Rectal smooth muscle tissue (tissue), 1 donor: ENCODE measurements at regions not wholly inside any gene's neighbourhood (a gene's known extent, or its start where the extent isn't known, plus 50 kb on each side); places are given as distances from the start of the nearest gene placed in this dataset.
"Not testable (repeated sequence)": the region's sequence is repeated elsewhere in the genome, so short reads cannot be mapped to it uniquely, and the experiment has no call there.

Experiments used
- H3K27ac ChIP-seq: one replicate; pipeline ENCODE4 v1.7.0; 2013; ENCODE audit warnings: low read depth, low read length, inconsistent platforms
- H3K27me3 ChIP-seq: one replicate; pipeline ENCODE4 v1.7.0; 2013; ENCODE audit warnings: low read length; ENCODE audit not compliant: control insufficient read depth, insufficient read depth
- H3K36me3 ChIP-seq: one replicate; pipeline ENCODE4 v1.7.0; 2013; ENCODE audit warnings: low read length; ENCODE audit not compliant: control insufficient read depth, insufficient read depth
- H3K4me1 ChIP-seq: one replicate; pipeline ENCODE4 v1.7.0; 2013; ENCODE audit warnings: low read length; ENCODE audit not compliant: control insufficient read depth, insufficient read depth
- H3K4me3 ChIP-seq: one replicate; pipeline ENCODE4 v1.7.0; 2013; ENCODE audit warnings: low read length
- H3K9ac ChIP-seq: one replicate; pipeline ENCODE4 v1.7.0; 2013; ENCODE audit warnings: low read length

DNA sequence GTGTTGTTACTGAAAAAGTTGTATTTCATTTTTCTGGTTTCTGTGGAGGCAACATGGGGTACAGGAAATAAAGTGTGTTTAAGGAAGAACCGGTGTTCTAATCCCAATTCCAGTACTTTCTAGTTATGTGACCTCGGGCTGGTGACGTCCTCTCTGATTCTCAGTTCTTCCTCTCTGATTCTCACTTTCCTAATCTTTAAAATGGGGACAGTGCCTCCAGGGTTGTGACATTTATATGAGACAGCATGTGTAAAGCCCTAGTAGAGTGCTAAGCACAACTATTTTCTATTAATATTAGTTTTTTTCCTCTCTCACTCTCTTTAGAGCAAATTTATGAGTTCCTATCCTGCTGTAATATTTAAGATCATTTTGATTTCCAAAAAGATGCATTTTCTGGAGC is 50.9 kb upstream of the PTPDC1 start:
- no peak overlapping the region for H3K9ac ChIP-seq
- H3K36me3 ChIP-seq, result no peaks in the 10 kb centered on the region
- no peak overlapping the region for H3K27ac ChIP-seq
- H3K4me1 ChIP-seq, result no peaks in the 10 kb centered on the region
- H3K4me3 ChIP-seq, result no peak overlapping the region
- no peaks in the 10 kb centered on the region for H3K27me3 ChIP-seq

DNA sequence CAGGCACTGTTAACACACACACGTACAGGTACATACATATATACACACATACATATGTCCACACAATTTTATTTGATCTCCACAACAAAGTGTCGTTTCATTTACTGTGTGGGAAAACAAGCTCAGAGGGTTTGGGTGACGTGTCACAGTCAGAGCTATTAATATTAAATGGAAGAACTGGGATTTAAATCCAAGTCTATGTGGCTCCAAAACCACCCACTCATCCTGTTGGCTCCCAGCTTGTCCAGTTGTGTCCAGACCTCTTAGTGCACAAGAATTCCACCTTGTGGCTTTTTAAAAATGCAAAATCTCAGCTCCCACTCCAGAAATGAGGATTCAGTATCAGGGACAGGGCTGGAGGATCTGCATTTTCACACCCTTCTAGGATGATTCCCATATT is 52.3 kb upstream of the PTPDC1 start:
- Histone ChIP-seq H3K4me3 (peak overlapping the region; percentile 91), H3K27ac (no peak overlapping the region), H3K27me3 (no peaks in the 10 kb centered on the region), H3K9ac (no peak overlapping the region), H3K4me1 (no peaks in the 10 kb centered on the region), H3K36me3 (no peaks in the 10 kb centered on the region)

DNA sequence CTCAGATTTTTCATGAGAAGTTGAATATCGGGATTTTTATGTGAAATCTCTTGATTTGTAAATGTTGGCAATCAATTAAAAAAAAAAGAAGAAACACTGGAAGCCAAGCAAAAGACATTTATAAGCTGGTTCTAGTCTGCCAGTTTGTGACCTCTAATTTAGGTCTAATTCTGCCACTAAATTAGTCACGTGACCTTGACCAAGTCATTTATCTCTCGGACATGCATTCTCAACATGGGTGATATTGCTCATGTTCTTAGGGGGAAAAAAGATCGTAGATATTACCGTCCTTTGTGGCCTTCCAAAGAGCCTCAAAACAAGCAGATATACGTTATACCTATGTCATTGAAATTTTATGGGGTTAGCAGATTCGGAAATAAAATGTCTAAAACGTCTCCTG is 52.9 kb upstream of the PTPDC1 start:
- Histone ChIP-seq H3K4me3 (peak overlapping the region; percentile 91), H3K27ac (peak overlapping the region; percentile 50), H3K9ac (no peak overlapping the region), H3K4me1 (no peaks in the 10 kb centered on the region), H3K36me3 (no peaks in the 10 kb centered on the region), H3K27me3 (no peaks in the 10 kb centered on the region)

DNA sequence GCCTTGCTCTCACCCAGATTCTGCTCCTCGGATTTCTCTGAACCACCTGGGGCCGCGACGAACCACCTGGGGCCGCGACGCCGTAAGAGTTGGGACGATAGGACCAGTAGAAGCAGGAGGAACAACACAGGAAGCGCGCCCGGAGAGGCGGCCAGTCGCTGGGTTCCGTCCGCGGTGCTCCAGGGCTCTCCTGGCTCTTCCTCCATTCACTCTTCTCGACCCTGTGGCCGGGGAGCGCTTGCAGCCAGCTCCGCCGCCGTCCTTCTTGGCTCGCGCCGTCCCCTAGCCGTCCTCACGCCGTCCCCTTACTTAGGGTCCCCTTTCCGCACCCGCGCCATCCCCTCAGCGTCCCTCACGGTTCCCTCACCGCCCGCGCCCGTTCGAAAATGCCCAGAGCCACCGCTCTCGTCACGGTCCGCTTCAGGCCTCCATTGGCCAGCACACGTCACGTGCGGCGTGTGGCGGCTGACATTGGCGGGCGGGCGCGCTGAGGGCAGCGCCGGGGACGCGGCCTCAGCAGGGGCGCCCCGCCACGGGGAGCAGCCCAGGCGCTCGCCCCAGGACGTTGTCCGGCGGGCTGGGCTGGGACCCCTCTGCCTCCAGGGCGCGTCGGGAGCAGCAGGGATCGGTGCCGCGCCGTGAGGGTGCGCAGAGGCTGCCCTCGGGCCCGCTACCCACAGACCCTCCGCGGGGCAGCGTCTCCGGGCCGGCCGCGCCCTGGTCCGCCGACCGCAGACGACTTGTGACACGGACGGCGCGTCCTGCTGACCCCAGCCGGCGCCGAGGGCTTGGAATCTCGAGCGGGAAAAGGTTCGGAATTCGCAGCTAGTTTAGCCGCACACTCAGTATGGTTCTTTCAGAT is 53.7 kb upstream of the PTPDC1 start:
- Histone ChIP-seq H3K4me1 (no peaks in the 10 kb centered on the region), H3K36me3 (no peaks in the 10 kb centered on the region), H3K4me3 (peak overlapping the region; percentile 91), H3K27me3 (no peaks in the 10 kb centered on the region), H3K27ac (peak overlapping the region; percentile 73), H3K9ac (peak overlapping the region; percentile 72)

DNA sequence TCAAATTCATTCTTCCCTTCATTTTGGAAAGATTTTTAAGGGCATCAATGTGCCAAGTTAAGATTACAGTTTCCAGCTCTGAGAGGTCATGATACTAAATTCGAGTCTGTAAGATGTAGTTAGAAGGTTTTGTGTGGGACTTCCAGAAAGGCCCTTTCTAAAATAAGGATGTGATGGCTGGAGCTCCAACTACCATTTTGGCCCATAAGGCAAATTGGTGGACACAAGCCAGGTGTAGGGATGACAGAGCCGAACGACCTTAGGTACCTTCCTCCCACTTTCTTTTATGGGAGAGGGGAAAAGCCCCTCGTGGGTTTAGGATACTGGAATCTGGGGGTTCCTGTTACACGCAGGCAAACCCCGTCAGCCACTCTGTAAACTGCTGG is 54.3 kb upstream of the PTPDC1 start:
- H3K4me3 ChIP-seq, result peak overlapping the region; percentile 91
- no peaks in the 10 kb centered on the region for H3K27me3 ChIP-seq
- no peaks in the 10 kb centered on the region for H3K4me1 ChIP-seq
- H3K27ac ChIP-seq, result peak overlapping the region; percentile 73
- no peaks in the 10 kb centered on the region for H3K36me3 ChIP-seq
- H3K9ac ChIP-seq, result no peak overlapping the region

DNA sequence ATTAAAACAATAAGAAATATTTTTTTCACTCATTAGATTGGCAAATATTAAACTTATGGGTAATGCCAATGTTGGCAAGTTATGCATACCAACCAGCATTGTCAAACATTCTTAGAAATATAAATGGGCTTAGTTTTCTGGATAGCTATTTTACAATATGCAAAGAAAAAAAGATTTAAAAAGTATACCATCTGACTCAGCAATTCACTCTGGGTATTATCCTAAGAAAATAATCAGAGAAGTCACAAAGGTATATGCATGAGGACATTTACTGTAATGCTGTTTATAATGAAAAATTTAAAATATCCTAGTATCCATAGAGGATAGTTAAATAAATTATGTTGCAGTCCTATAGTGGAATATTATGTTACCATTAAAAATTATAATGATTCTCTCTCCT is 57.4 kb upstream of the PTPDC1 start:
- Histone ChIP-seq H3K36me3 (no peaks in the 10 kb centered on the region), H3K9ac (no peak overlapping the region)

DNA sequence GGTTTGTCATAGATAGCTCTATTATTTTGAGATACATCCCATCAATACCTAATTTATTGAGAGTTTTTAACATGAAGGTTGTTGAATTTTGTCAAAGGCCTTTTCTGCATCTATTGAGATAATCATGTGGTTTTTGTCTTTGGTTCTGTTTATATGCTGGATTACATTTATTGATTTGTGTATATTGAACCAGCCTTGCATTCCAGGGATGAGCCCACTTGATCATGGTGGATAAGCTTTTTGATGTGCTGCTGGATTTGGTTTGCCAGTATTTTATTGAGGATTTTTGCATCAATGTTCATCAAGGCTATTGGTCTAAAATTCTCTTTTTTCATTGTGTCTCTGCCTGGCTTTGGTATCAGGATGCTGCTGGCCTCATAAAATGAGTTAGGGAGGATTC is 61.8 kb upstream of the PTPDC1 start:
- not testable (repeated sequence) for H3K4me3 ChIP-seq, H3K9ac ChIP-seq, H3K36me3 ChIP-seq, H3K4me1 ChIP-seq, H3K27me3 ChIP-seq, H3K27ac ChIP-seq

More for the DNA sequence above, 57.4 kb upstream of the PTPDC1 start:
- no peak overlapping the region for H3K27ac ChIP-seq
- H3K4me3 ChIP-seq, result no peak overlapping the region
- no peaks in the 10 kb centered on the region for H3K27me3 ChIP-seq
- no peaks in the 10 kb centered on the region for H3K4me1 ChIP-seq

DNA sequence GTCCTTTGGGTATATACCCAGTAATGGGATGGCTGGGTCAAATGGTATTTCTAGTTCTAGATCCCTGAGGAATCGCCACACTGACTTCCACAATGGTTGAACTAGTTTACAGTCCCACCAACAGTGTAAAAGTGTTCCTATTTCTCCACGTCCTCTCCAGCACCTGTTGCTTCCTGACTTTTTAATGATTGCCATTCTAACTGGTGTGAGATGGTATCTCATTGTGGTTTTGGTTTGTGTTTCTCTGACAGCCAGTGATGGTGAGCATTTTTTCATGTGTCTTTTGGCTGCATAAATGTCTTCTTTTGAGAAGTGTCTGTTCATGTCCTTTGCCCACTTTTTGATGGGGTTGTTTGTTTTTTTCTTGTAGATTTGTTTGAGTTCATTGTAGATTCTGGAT is 63.4 kb upstream of the PTPDC1 start:
- not testable (repeated sequence) for H3K4me1 ChIP-seq, H3K27ac ChIP-seq, H3K36me3 ChIP-seq, H3K27me3 ChIP-seq, H3K4me3 ChIP-seq, H3K9ac ChIP-seq

DNA sequence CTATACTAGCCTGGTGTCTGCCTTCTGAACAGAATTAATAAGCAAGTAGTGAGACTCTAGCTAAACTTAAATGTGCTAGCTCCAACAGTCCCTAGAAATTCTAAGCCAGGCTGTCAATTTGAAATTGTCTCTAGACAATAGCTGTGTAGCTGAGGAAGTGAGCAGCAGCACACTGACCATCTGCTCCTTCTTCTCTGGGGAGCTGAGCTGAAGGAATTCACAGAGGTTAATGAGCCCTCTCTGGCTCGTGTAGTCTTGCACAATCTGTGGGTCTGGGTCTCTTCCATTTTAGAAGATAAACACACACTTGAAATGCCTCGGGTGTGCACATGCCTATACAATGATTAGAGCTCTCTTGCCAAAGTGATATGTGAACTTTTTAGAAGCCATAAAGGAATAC is 63.5 kb upstream of the BARX1 start:
- Histone ChIP-seq H3K27me3 (no peaks in the 10 kb centered on the region), H3K27ac (no peak overlapping the region)

DNA sequence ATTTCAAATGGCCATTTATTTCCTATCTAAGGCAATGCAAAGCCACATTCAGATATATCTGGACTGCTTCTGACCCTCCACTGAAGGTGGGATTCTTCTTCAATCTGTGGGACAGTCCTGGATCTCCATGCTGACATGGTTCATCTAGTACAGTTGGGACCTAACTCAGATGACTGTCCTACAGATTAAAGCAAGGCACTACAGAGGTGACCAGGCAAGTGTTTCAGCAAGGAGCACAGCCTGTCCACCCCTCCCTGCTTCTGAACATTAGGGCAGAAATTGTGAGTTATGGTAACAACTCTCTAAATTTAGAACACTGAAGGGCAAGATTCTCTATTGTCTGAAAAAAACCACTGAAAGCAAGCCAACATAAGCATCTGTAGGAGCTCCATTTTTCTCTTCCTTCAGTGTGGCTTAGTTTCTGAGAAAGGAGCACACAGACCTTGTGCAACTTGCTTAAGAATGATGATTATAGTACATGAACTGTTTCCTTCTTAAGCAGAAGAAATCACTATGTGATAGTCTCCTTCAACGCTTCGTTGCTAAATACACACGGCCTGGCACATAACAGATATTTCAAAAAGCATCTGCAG is 62.9 kb upstream of the BARX1 start:
- Histone ChIP-seq H3K27ac (no peak overlapping the region), H3K4me1 (peaks cover 5% of the 10 kb centered on the region)

More for the DNA sequence above, 63.5 kb upstream of the BARX1 start:
- H3K9ac ChIP-seq, result no peak overlapping the region
- H3K36me3 ChIP-seq, result no peaks in the 10 kb centered on the region
- no peak overlapping the region for H3K4me3 ChIP-seq
- peaks cover 5% of the 10 kb centered on the region for H3K4me1 ChIP-seq

DNA sequence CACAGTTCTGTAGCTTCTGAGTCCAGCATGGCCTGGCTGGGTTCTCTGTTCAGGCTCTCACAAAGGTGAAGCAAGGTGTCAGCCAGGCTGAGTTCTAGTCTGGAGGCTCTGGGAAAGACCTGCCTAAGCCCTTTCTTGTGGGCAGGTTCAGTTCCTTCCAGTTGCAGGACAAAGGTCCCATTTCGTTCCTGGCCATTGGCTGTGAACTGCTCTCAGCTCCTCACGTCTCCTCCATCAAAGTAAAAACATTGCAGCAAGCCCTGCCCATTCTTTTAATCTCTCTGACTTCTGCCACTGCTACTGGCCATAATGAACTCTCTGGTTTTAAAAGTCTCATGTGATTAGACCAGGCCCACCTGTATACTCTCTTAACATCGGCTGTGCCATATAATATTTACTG is 61.6 kb upstream of the BARX1 start:
- H3K36me3 ChIP-seq, result no peaks in the 10 kb centered on the region
- H3K4me1 ChIP-seq, result peaks cover 5% of the 10 kb centered on the region
- no peaks in the 10 kb centered on the region for H3K27me3 ChIP-seq
- no peak overlapping the region for H3K27ac ChIP-seq
- H3K4me3 ChIP-seq, result no peak overlapping the region
- no peak overlapping the region for H3K9ac ChIP-seq

More for the DNA sequence above, 62.9 kb upstream of the BARX1 start:
- Histone ChIP-seq H3K36me3 (no peaks in the 10 kb centered on the region), H3K4me3 (no peak overlapping the region), H3K9ac (no peak overlapping the region), H3K27me3 (no peaks in the 10 kb centered on the region)

DNA sequence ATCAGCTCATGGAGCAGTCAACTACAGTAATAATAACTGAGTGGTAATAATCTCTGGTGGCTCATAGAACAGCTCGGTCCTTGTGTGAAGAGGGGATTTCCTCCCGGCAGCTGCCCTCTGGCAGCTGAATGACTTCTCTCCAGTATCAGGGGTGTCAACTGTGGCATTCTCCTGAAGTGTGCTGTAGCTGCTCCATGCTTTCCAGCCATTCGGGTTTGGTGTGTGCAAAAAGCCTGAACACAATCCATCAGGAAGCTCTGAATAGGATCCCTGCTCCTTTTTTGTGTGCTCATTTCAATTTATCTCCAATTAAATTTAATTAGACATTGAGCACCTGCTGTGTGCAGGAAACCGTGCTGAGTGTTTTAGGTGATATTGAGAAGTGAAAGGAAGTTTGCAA is 59.8 kb upstream of the BARX1 start:
- Histone ChIP-seq H3K27ac (no peak overlapping the region), H3K9ac (no peak overlapping the region), H3K27me3 (no peaks in the 10 kb centered on the region), H3K36me3 (no peaks in the 10 kb centered on the region), H3K4me1 (peaks cover 5% of the 10 kb centered on the region), H3K4me3 (no peak overlapping the region)
